OCI-LY7 (cell line): ENCODE measurements at regions not wholly inside any gene's neighbourhood (a gene's known extent, or its start where the extent isn't known, plus 50 kb on each side); places are given as distances from the start of the nearest gene placed in this dataset.
"Not testable (repeated sequence)": the region's sequence is repeated elsewhere in the genome, so short reads cannot be mapped to it uniquely, and the experiment has no call there.

Source experiments
- BruUV-seq: library from RNA; stranded (reverse); fragments of 400-500 nt; replicated peaks from 2 replicates; lab custom pipeline; 2021; lab: Mats Ljungman, UMichigan
- CTCF ChIA-PET: fragments of 300-600 bp; sonication (Branson Sonifier 250); formaldehyde crosslinking; loops from one replicate; lab custom pipeline; 2022; ENCODE audit warnings: antibody characterized with exemption; ENCODE audit not compliant: unreplicated experiment; lab: Charles Lee
- POLR2A ChIA-PET: fragments of 300-600 bp; sonication (Branson Sonifier 250); formaldehyde crosslinking; loops from one replicate; lab custom pipeline; 2022; ENCODE audit warnings: antibody characterized with exemption; lab: Charles Lee
- DNase-seq: peaks from one replicate; pipeline ENCODE4 v3.0.0-alpha.2; 2015; ENCODE audit warnings: low spot score
- H2AFZ ChIP-seq: fragments of 200-600 bp; sonication (generic), shearing (Covaris generic); 2 replicates; pipeline ENCODE4 v1.6.1; 2014; ENCODE audit warnings: mild to moderate bottlenecking, antibody characterized with exemption, low read length, moderate library complexity
- H3K27ac ChIP-seq: fragments of 200-600 bp; sonication (generic); 2 replicates; pipeline ENCODE4 v1.5.1; 2014; ENCODE audit warnings: mixed run types, low read depth, mild to moderate bottlenecking, moderate library complexity, low read length, inconsistent platforms; ENCODE audit not compliant: poor library complexity, severe bottlenecking
- H3K36me3 ChIP-seq: fragments of 200-600 bp; sonication (generic); 2 replicates; pipeline ENCODE4 v1.6.1; 2014; ENCODE audit warnings: mild to moderate bottlenecking, antibody characterized with exemption, low read length, moderate library complexity, mixed read lengths; ENCODE audit not compliant: insufficient read depth
- H3K4me1 ChIP-seq: fragments of 200-600 bp; sonication (generic); 2 replicates; pipeline ENCODE4 v1.5.1; 2014; ENCODE audit warnings: mild to moderate bottlenecking, low read length; ENCODE audit not compliant: insufficient read depth, poor library complexity, severe bottlenecking
- H3K4me2 ChIP-seq: fragments of 200-600 bp; sonication (generic); 2 replicates; pipeline ENCODE4 v1.6.1; 2014; ENCODE audit warnings: mild to moderate bottlenecking, low read length
- H3K4me3 ChIP-seq: fragments of 200-600 bp; sonication (generic); 2 replicates; pipeline ENCODE4 v1.5.1; 2014; ENCODE audit warnings: mild to moderate bottlenecking, low read depth, low read length; ENCODE audit not compliant: poor library complexity, severe bottlenecking
- H3K79me2 ChIP-seq: fragments of 200-600 bp; sonication (generic); 2 replicates; pipeline ENCODE4 v1.6.1; 2016; ENCODE audit warnings: low read depth, mild to moderate bottlenecking, low read length, moderate library complexity, mixed read lengths; ENCODE audit not compliant: insufficient read depth
- H3K9me2 ChIP-seq: fragments of 200-600 bp; sonication (generic); 2 replicates; pipeline ENCODE4 v1.6.1; 2016; ENCODE audit warnings: mild to moderate bottlenecking, low read length, mixed read lengths; ENCODE audit not compliant: insufficient read depth
- H3K9me3 ChIP-seq: fragments of 200-600 bp; sonication (generic); 2 replicates; pipeline ENCODE4 v1.6.1; 2014; ENCODE audit warnings: mild to moderate bottlenecking, mixed run types, low read length, mixed read lengths
- H4K20me1 ChIP-seq: fragments of 200-600 bp; sonication (generic); 2 replicates; pipeline ENCODE4 v1.6.1; 2014; ENCODE audit warnings: mild to moderate bottlenecking, antibody characterized with exemption, low read length, moderate library complexity, mixed read lengths; ENCODE audit not compliant: insufficient read depth
- CTCF ChIP-seq: fragments of 200-600 bp; sonication (generic); conservative IDR thresholded peaks from 2 replicates; pipeline ENCODE4 v1.5.1; 2014; ENCODE audit warnings: mild to moderate bottlenecking, antibody characterized with exemption, low read length, moderate library complexity, mixed read lengths
- EZH2phosphoT487 ChIP-seq: fragments of 200-600 bp; sonication (generic); IDR thresholded peaks from 2 replicates; pipeline ENCODE4 v1.6.1; 2018; ENCODE audit warnings: low read depth, borderline replicate concordance, mild to moderate bottlenecking, mixed run types, antibody characterized with exemption, low read length, moderate library complexity, mixed read lengths
- intact Hi-C: fragments of 100-400 bp; cut with micrococcal nuclease; formaldehyde crosslinking; loops from one replicate; pipeline ENCODE4 v1.10.0; 2022; ENCODE audit not compliant: unreplicated experiment

GRCh38 chr14:26655128-26655527 is 57.3 kb upstream of the NOVA1 start:
- no peaks in the 10 kb centered on the region for H3K36me3 ChIP-seq
- intact Hi-C loops = no loop called here
- TF ChIP-seq EZH2phosphoT487 = no peak
- TF ChIP-seq CTCF = no peak
- H3K4me1 ChIP-seq = no peaks in the 10 kb centered on the region
- ChIA-PET POLR2A (no interaction called here), CTCF (no interaction called here)
- H3K79me2 ChIP-seq = no peaks in the 10 kb centered on the region
- H3K9me2 ChIP-seq = no peaks in the 10 kb centered on the region
- H2AFZ ChIP-seq = no peak overlapping the region
- DNase-seq = no peak
- no peak overlapping the region for H3K27ac ChIP-seq
- no peaks in the 10 kb centered on the region for H4K20me1 ChIP-seq
- no peak overlapping the region for H3K4me3 ChIP-seq
- H3K9me3 ChIP-seq = peaks cover 10% of the 10 kb centered on the region; the same call in 1 of the 2 replicates
- BruUV-seq = no TSS peak
- H3K4me2 ChIP-seq = no peak overlapping the region

- Histone ChIP-seq H3K4me1 (no peaks in the 10 kb centered on the region), H3K27ac (no peak overlapping the region), H3K4me2 (no peak overlapping the region), H3K9me3 (peaks cover 20% of the 10 kb centered on the region; the same call in 1 of the 2 replicates), H3K36me3 (no peaks in the 10 kb centered on the region), H3K9me2 (no peaks in the 10 kb centered on the region), H3K4me3 (no peak overlapping the region), H2AFZ (no peak overlapping the region), H3K79me2 (no peaks in the 10 kb centered on the region), H4K20me1 (no peaks in the 10 kb centered on the region)
- DNase-seq = no peak
- intact Hi-C loops = no loop called here
- no TSS peak for BruUV-seq
- ChIA-PET CTCF (no interaction called here), POLR2A (interaction anchor here (0.7 to 1.0 kb wide), 2 partner anchors 37 to 57 kb away, joined by 3 read pairs; no protein-coding TSS in a partner anchor)
- TF ChIP-seq EZH2phosphoT487 = no peak
- TF ChIP-seq CTCF = no peak
These were observed 65.7 kb upstream of the NOVA1 start for GRCh38 chr14:26663506-26663905.

- H3K9me3 ChIP-seq, H3K27ac ChIP-seq, H2AFZ ChIP-seq, BruUV-seq, H3K4me2 ChIP-seq, DNase-seq, H3K36me3 ChIP-seq, H4K20me1 ChIP-seq, H3K79me2 ChIP-seq, H3K4me3 ChIP-seq, H3K9me2 ChIP-seq, CTCF ChIA-PET, intact Hi-C loops, POLR2A ChIA-PET, H3K4me1 ChIP-seq: not testable (repeated sequence)
These were observed 81.0 kb upstream of the NOVA1 start for GRCh38 chr14:26678732-26679420.
